H9 (cell line): ENCODE measurements at regions not wholly inside any gene's neighbourhood (a gene's known extent, or its start where the extent isn't known, plus 50 kb on each side); places are given as distances from the start of the nearest gene placed in this dataset.
A peak's percentile ranks its signal among the peaks of the same experiment; 100 is the strongest.

Experiments used
- DNase-seq: peaks from one replicate; pipeline ENCODE4 v3.0.0-alpha.2; 2017
- H2AFZ ChIP-seq: one replicate; pipeline ENCODE4 v1.6.1; 2013; ENCODE audit warnings: mild to moderate bottlenecking, low read length, control low read depth, moderate library complexity
- H2AK5ac ChIP-seq: 2 replicates; pipeline ENCODE4 v1.6.1; 2013; ENCODE audit warnings: low read length, control low read depth, mixed read lengths; ENCODE audit not compliant: insufficient read length
- H2BK120ac ChIP-seq: one replicate; pipeline ENCODE4 v1.6.1; 2013; ENCODE audit warnings: low read depth, mild to moderate bottlenecking, low read length, control low read depth, inconsistent platforms; ENCODE audit not compliant: poor library complexity, severe bottlenecking
- H2BK12ac ChIP-seq: 2 replicates; pipeline ENCODE4 v1.6.1; 2013; ENCODE audit warnings: low read length, control low read depth, mixed read lengths, low read depth; ENCODE audit not compliant: insufficient read length
- H2BK15ac ChIP-seq: 2 replicates; pipeline ENCODE4 v1.6.1; 2013; ENCODE audit warnings: low read depth, low read length, control low read depth
- H2BK20ac ChIP-seq: one replicate; pipeline ENCODE4 v1.6.1; 2013; ENCODE audit warnings: low read depth, mild to moderate bottlenecking, low read length, control low read depth, inconsistent platforms; ENCODE audit not compliant: poor library complexity, severe bottlenecking
- H2BK5ac ChIP-seq: 2 replicates; pipeline ENCODE4 v1.6.1; 2013; ENCODE audit warnings: low read length, control low read depth, mixed read lengths; ENCODE audit not compliant: insufficient read length
- H3K14ac ChIP-seq: 2 replicates; pipeline ENCODE4 v1.6.1; 2013; ENCODE audit warnings: low read length, control low read depth; ENCODE audit not compliant: insufficient read depth
- H3K18ac ChIP-seq: 2 replicates; pipeline ENCODE4 v1.6.1; 2013; ENCODE audit warnings: low read depth, mild to moderate bottlenecking, mixed read lengths, low read length, control low read depth; ENCODE audit not compliant: insufficient read length
- H3K23ac ChIP-seq: 2 replicates; pipeline ENCODE4 v1.6.1; 2013; ENCODE audit warnings: low read length, control low read depth, mixed read lengths, low read depth; ENCODE audit not compliant: insufficient read length
- H3K23me2 ChIP-seq: 2 replicates; pipeline ENCODE4 v1.6.1; 2013; ENCODE audit warnings: low read depth, mild to moderate bottlenecking, mixed read lengths, low read length, control low read depth; ENCODE audit not compliant: insufficient read length, poor library complexity, severe bottlenecking
- H3K27ac ChIP-seq: 2 replicates; pipeline ENCODE4 v1.5.1; 2013; ENCODE audit warnings: low read length, control low read depth, mixed read lengths, low read depth; ENCODE audit not compliant: insufficient read length
- H3K27me3 ChIP-seq: 2 replicates; pipeline ENCODE4 v1.6.1; 2013; ENCODE audit warnings: low read length, control low read depth, inconsistent platforms; ENCODE audit not compliant: insufficient read depth
- H3K4ac ChIP-seq: 2 replicates; pipeline ENCODE4 v1.6.1; 2013; ENCODE audit warnings: low read depth, mild to moderate bottlenecking, control low read depth, inconsistent platforms, low read length, moderate library complexity
- H3K4me1 ChIP-seq: 2 replicates; pipeline ENCODE4 v1.6.1; 2013; ENCODE audit warnings: low read length, control low read depth, inconsistent platforms; ENCODE audit not compliant: insufficient read depth
- H3K4me2 ChIP-seq: 2 replicates; pipeline ENCODE4 v1.6.1; 2013; ENCODE audit warnings: low read length, control low read depth, mixed read lengths; ENCODE audit not compliant: insufficient read length, insufficient read depth
- H3K56ac ChIP-seq: 2 replicates; pipeline ENCODE4 v1.6.1; 2013; ENCODE audit warnings: low read depth, mild to moderate bottlenecking, mixed read lengths, low read length, control low read depth; ENCODE audit not compliant: insufficient read length
- H3K79me1 ChIP-seq: 2 replicates; pipeline ENCODE4 v1.6.1; 2013; ENCODE audit warnings: low read depth, mild to moderate bottlenecking, moderate library complexity, low read length, control low read depth, inconsistent platforms; ENCODE audit not compliant: insufficient read depth, poor library complexity, severe bottlenecking
- H3K79me2 ChIP-seq: 2 replicates; pipeline ENCODE4 v1.6.1; 2013; ENCODE audit warnings: low read length, control low read depth, inconsistent platforms; ENCODE audit not compliant: insufficient read depth
- H3K9ac ChIP-seq: 2 replicates; pipeline ENCODE4 v1.6.1; 2013; ENCODE audit warnings: low read length, control low read depth, mixed read lengths; ENCODE audit not compliant: insufficient read length; ENCODE audit errors: extremely low read depth
- H3K9me3 ChIP-seq: one replicate; pipeline ENCODE4 v1.6.1; 2013; ENCODE audit warnings: low read depth, low read length, inconsistent platforms; ENCODE audit not compliant: control insufficient read depth
- H3T11ph ChIP-seq: one replicate; pipeline ENCODE4 v1.6.1; 2013; ENCODE audit warnings: mild to moderate bottlenecking, low read length, control low read depth, inconsistent platforms
- H4K20me1 ChIP-seq: one replicate; pipeline ENCODE4 v1.6.1; 2013; ENCODE audit not compliant: control insufficient read depth, insufficient read length, insufficient read depth
- H4K5ac ChIP-seq: 2 replicates; pipeline ENCODE4 v1.6.1; 2013; ENCODE audit warnings: low read depth, mild to moderate bottlenecking, mixed read lengths, low read length, control low read depth; ENCODE audit not compliant: insufficient read length
- H4K8ac ChIP-seq: replicated peaks from 2 replicates; pipeline ENCODE4 v1.6.1; 2013; ENCODE audit warnings: low read length, control low read depth, mixed read lengths, low read depth; ENCODE audit not compliant: insufficient read length
- H4K91ac ChIP-seq: 2 replicates; pipeline ENCODE4 v1.6.1; 2013; ENCODE audit warnings: low read depth, mild to moderate bottlenecking, moderate library complexity, mixed read lengths, low read length, control low read depth; ENCODE audit not compliant: insufficient read length
- H3K27ac Mint-ChIP-seq, 3 experiments: 2 replicates in 2 of 3; 3 replicates in 1 of 3; pipeline ENCODE4 v1.8.0; 2020 to 2021; ENCODE audit warnings: mixed read lengths in 3 of 3, mild to moderate bottlenecking in 1 of 3, moderate library complexity in 1 of 3
- H3K27me3 Mint-ChIP-seq: 2 replicates; pipeline ENCODE4 v1.8.0; 2021; ENCODE audit warnings: low read depth, mild to moderate bottlenecking, moderate library complexity, mixed read lengths
- H3K36me3 Mint-ChIP-seq, 3 experiments: 2 replicates in 2 of 3; 3 replicates in 1 of 3; pipeline ENCODE4 v1.8.0; 2020 to 2021; ENCODE audit warnings: low read depth in 3 of 3, mixed read lengths in 3 of 3; ENCODE audit not compliant: insufficient read depth in 1 of 3
- H3K4me1 Mint-ChIP-seq, 2 experiments: 2 replicates each; pipeline ENCODE4 v1.8.0; 2020; ENCODE audit warnings: mixed read lengths in 2 of 2
- H3K4me3 Mint-ChIP-seq, 2 experiments: 2 replicates in 1 of 2; 3 replicates in 1 of 2; pipeline ENCODE4 v1.8.0; 2020 to 2021; ENCODE audit warnings: mild to moderate bottlenecking in 2 of 2, mixed read lengths in 2 of 2, moderate library complexity in 1 of 2
- H3K9me3 Mint-ChIP-seq, 2 experiments: 2 replicates in 1 of 2; 3 replicates in 1 of 2; pipeline ENCODE4 v1.8.0; 2020; ENCODE audit warnings: mild to moderate bottlenecking in 2 of 2, mixed read lengths in 2 of 2, moderate library complexity in 1 of 2
- CTCF ChIP-seq: fragments of 200-600 bp; sonication (generic); conservative IDR thresholded peaks from 3 replicates; pipeline ENCODE4 v1.8.0; 2021; ENCODE audit warnings: antibody characterized with exemption, mild to moderate bottlenecking
- WGBS: extraction: QIAGEN DNeasy Blood & Tissue Kit; methylation state at CpG from one replicate; pipeline ENCODE4 v1.1.7; 2013; ENCODE audit warnings: missing lambda C conversion rate, low lambda C conversion rate, mixed read lengths; ENCODE audit not compliant: insufficient read length; ENCODE audit errors: extremely low coverage; 5-methylcytosine and 5-hydroxymethylcytosine counted together

GRCh38 chr4:3365871-3366842, 73.3 kb downstream of the RGS12 start:
- H3K27me3 Mint-ChIP-seq, result peaks cover 11% of the 10 kb centered on the region
- no peak for DNase-seq
- no peaks in the 10 kb centered on the region for H3K79me2 ChIP-seq
- no peaks in the 10 kb centered on the region; the same call in 1 of the 2 replicates for H3K27me3 ChIP-seq
- no peak overlapping the region for H3K56ac ChIP-seq
- H3K4ac ChIP-seq, result no peak overlapping the region
- peak overlapping the region; percentile 24; the same call in 1 of the 2 replicates for H3K14ac ChIP-seq
- no peak overlapping the region for H4K5ac ChIP-seq
- H2BK5ac ChIP-seq, result no peak overlapping the region
- H2BK120ac ChIP-seq, result no peak overlapping the region
- peaks cover 0 to 2% (median 0%) of the 10 kb centered on the region in 3 experiments; a peak in 3 of 7 replicates for H3K36me3 Mint-ChIP-seq
- H3K27ac ChIP-seq, result no peak overlapping the region
- no peaks in the 10 kb centered on the region for H3K23me2 ChIP-seq
- peak overlapping the region in 1 of 3 experiments; percentile 39; a peak in 2 of 7 replicates for H3K27ac Mint-ChIP-seq
- peaks cover 2% of the 10 kb centered on the region for H4K20me1 ChIP-seq
- H2BK12ac ChIP-seq, result no peak overlapping the region
- H2BK15ac ChIP-seq, result no peak overlapping the region
- no peak overlapping the region for H2AFZ ChIP-seq
- no CpG with 5 or more reads among the region's 30 CpGs for WGBS
- H4K8ac ChIP-seq, result no peak overlapping the region
- TF ChIP-seq CTCF, result no peak
- H3K79me1 ChIP-seq, result no peaks in the 10 kb centered on the region
- no peak overlapping the region for H3K18ac ChIP-seq
- H3T11ph ChIP-seq, result no peak overlapping the region
- H4K91ac ChIP-seq, result no peak overlapping the region
- H3K4me1 ChIP-seq, result peaks cover 4% of the 10 kb centered on the region; the same call in 1 of the 2 replicates
- H2BK20ac ChIP-seq, result no peak overlapping the region
- no peak overlapping the region for H3K9ac ChIP-seq
- 0 out of 5 replicates have a peak, but pooled peaks cover 0 to 4% of the 10 kb centered on the region in 2 experiments for H3K9me3 Mint-ChIP-seq
- H3K4me3 Mint-ChIP-seq, result peak overlapping the region in 1 of 2 experiments; percentile 46; a peak in 2 of 5 replicates
- no peaks in the 10 kb centered on the region for H3K9me3 ChIP-seq
- no peak overlapping the region for H2AK5ac ChIP-seq
- peaks cover 29 to 45% of the 10 kb centered on the region in 2 experiments for H3K4me1 Mint-ChIP-seq
- H3K23ac ChIP-seq, result no peak overlapping the region
- H3K4me2 ChIP-seq, result no peak overlapping the region
